Mesothelial cell of epicardium (in vitro differentiated cells): ENCODE measurements at regions not wholly inside any gene's neighbourhood (a gene's known extent, or its start where the extent isn't known, plus 50 kb on each side); places are given as distances from the start of the nearest gene placed in this dataset.

Experiments
- DNase-seq, 2 experiments: peaks; one replicate each; pipeline ENCODE4 v3.0.0; 2021; ENCODE audit warnings: low spot score in 2 of 2; ENCODE audit not compliant: unreplicated experiment in 2 of 2
- H3K27ac Mint-ChIP-seq: 2 replicates; pipeline ENCODE4 v1.8.0; 2021; ENCODE audit warnings: mixed read lengths
- H3K27me3 Mint-ChIP-seq: 2 replicates; pipeline ENCODE4 v1.8.0; 2021; ENCODE audit warnings: low read depth, mixed read lengths
- H3K36me3 Mint-ChIP-seq: 2 replicates; pipeline ENCODE4 v1.8.0; 2021; ENCODE audit warnings: mixed read lengths
- H3K4me1 Mint-ChIP-seq: 2 replicates; pipeline ENCODE4 v1.8.0; 2021; ENCODE audit warnings: mixed read lengths
- H3K4me3 Mint-ChIP-seq: 2 replicates; pipeline ENCODE4 v1.8.0; 2021; ENCODE audit warnings: mild to moderate bottlenecking, moderate library complexity, mixed read lengths
- H3K9me3 Mint-ChIP-seq: 2 replicates; pipeline ENCODE4 v1.8.0; 2021; ENCODE audit warnings: mixed read lengths
- CTCF ChIP-seq: fragments of 200-600 bp; sonication (generic); IDR thresholded peaks from one replicate; pipeline ENCODE4 v1.5.0; 2021; ENCODE audit warnings: antibody characterized with exemption; ENCODE audit not compliant: unreplicated experiment

GRCh38 chr1:193614817-193615216, 428.4 kb upstream of the B3GALT2 start:
- H3K27me3 Mint-ChIP-seq: no peaks in the 10 kb centered on the region
- no peaks in the 10 kb centered on the region for H3K4me1 Mint-ChIP-seq
- no peak for TF ChIP-seq CTCF
- peaks cover 3% of the 10 kb centered on the region for H3K36me3 Mint-ChIP-seq
- H3K27ac Mint-ChIP-seq: no peak overlapping the region
- no peak for DNase-seq
- H3K9me3 Mint-ChIP-seq: peaks cover 21% of the 10 kb centered on the region
- H3K4me3 Mint-ChIP-seq: no peak overlapping the region

- Mint-ChIP-seq H3K4me1 (no peaks in the 10 kb centered on the region), H3K27ac (no peak overlapping the region), H3K4me3 (no peak overlapping the region), H3K36me3 (peaks cover 3% of the 10 kb centered on the region), H3K9me3 (peaks cover 17% of the 10 kb centered on the region), H3K27me3 (no peaks in the 10 kb centered on the region)
- DNase-seq: no peak
- no peak for TF ChIP-seq CTCF
Measured at GRCh38 chr1:193614275-193614674, 427.9 kb upstream of the B3GALT2 start.

GRCh38 chr1:193613041-193613440, 426.6 kb upstream of the B3GALT2 start:
- DNase-seq: no peak
- no peak overlapping the region for H3K4me3 Mint-ChIP-seq
- H3K9me3 Mint-ChIP-seq: peaks cover 16% of the 10 kb centered on the region
- no peak overlapping the region for H3K27ac Mint-ChIP-seq
- H3K4me1 Mint-ChIP-seq: no peaks in the 10 kb centered on the region
- peaks cover 5% of the 10 kb centered on the region for H3K36me3 Mint-ChIP-seq
- no peaks in the 10 kb centered on the region for H3K27me3 Mint-ChIP-seq
- TF ChIP-seq CTCF: no peak

GRCh38 chr1:193609592-193609991, 423.2 kb upstream of the B3GALT2 start:
- Mint-ChIP-seq H3K4me1 (no peaks in the 10 kb centered on the region), H3K36me3 (peaks cover 5% of the 10 kb centered on the region), H3K4me3 (no peak overlapping the region), H3K9me3 (peaks cover 12% of the 10 kb centered on the region), H3K27ac (no peak overlapping the region), H3K27me3 (no peaks in the 10 kb centered on the region)
- no peak for DNase-seq
- TF ChIP-seq CTCF: no peak

GRCh38 chr1:193607787-193608186, 421.4 kb upstream of the B3GALT2 start:
- no peaks in the 10 kb centered on the region for H3K27me3 Mint-ChIP-seq
- TF ChIP-seq CTCF: no peak
- peaks cover 12% of the 10 kb centered on the region for H3K9me3 Mint-ChIP-seq
- H3K4me3 Mint-ChIP-seq: no peak overlapping the region
- no peak overlapping the region for H3K27ac Mint-ChIP-seq
- no peak for DNase-seq
- H3K36me3 Mint-ChIP-seq: peaks cover 5% of the 10 kb centered on the region
- H3K4me1 Mint-ChIP-seq: no peaks in the 10 kb centered on the region

GRCh38 chr1:193606035-193606434, 419.6 kb upstream of the B3GALT2 start:
- peaks cover 5% of the 10 kb centered on the region for H3K36me3 Mint-ChIP-seq
- no peak for DNase-seq
- no peak overlapping the region for H3K4me3 Mint-ChIP-seq
- H3K9me3 Mint-ChIP-seq: peaks cover 12% of the 10 kb centered on the region
- no peak overlapping the region for H3K27ac Mint-ChIP-seq
- no peak for TF ChIP-seq CTCF
- H3K27me3 Mint-ChIP-seq: no peaks in the 10 kb centered on the region
- H3K4me1 Mint-ChIP-seq: no peaks in the 10 kb centered on the region
